Kidney epithelial cell (primary cell): ENCODE measurements at regions not wholly inside any gene's neighbourhood (a gene's known extent, or its start where the extent isn't known, plus 50 kb on each side); places are given as distances from the start of the nearest gene placed in this dataset.
A peak's percentile ranks its signal among the peaks of the same experiment; 100 is the strongest.

Experiments used
- DNase-seq: peaks from one replicate; pipeline ENCODE4 v3.0.0-alpha.2; 2010; ENCODE audit warnings: low read depth
- H3K27me3 ChIP-seq: 2 replicates; pipeline ENCODE4 v1.6.0; 2011; ENCODE audit warnings: low read length; ENCODE audit not compliant: control insufficient read depth, insufficient read depth
- H3K36me3 ChIP-seq: 2 replicates; pipeline ENCODE4 v1.5.1; 2011; ENCODE audit warnings: low read length; ENCODE audit not compliant: control insufficient read depth, insufficient read depth
- H3K4me3 ChIP-seq: 2 replicates; pipeline ENCODE4 v1.5.1; 2011; ENCODE audit warnings: low read depth, mild to moderate bottlenecking, control low read depth, low read length
- CTCF ChIP-seq: IDR thresholded peaks from 2 replicates; pipeline ENCODE4 v1.5.1; 2011; ENCODE audit warnings: mild to moderate bottlenecking, moderate library complexity, low read length, control low read depth, inconsistent platforms; ENCODE audit not compliant: insufficient read depth, poor library complexity, severe bottlenecking

DNA sequence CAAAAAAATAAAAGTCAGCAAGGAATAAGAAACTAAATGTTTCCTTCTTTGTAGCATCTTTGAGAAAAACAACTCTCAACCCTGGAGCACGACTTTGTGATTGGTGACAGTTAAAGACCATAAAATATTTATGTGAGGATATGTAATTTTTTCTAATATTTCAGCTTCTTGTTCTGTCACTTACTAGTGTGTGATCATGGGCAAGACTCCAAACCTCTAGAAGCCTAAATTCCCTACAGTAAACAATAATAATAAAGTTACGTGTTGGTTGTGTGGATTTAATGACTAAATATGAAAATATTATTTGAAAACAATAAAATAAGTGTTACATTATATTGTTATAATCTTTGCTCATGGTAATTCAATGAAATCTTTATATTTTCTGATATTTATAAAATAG, 735.6 kb upstream of the MARCKS start:
- no peak for TF ChIP-seq CTCF
- H3K27me3 ChIP-seq: no peaks in the 10 kb centered on the region
- no peak overlapping the region for H3K4me3 ChIP-seq
- DNase-seq: no peak
- no peaks in the 10 kb centered on the region for H3K36me3 ChIP-seq

- peak; percentile 92 for DNase-seq
- H3K27me3 ChIP-seq: no peaks in the 10 kb centered on the region
- H3K36me3 ChIP-seq: no peaks in the 10 kb centered on the region
- no peak overlapping the region for H3K4me3 ChIP-seq
- TF ChIP-seq CTCF: peak; percentile 67
Observed at GRCh38 chr6:113122060-113122459, 735.1 kb upstream of the MARCKS start.

GRCh38 chr6:113125626-113126025, 731.5 kb upstream of the MARCKS start:
- TF ChIP-seq CTCF: no peak
- DNase-seq: no peak
- Histone ChIP-seq H3K4me3 (no peak overlapping the region), H3K36me3 (no peaks in the 10 kb centered on the region), H3K27me3 (no peaks in the 10 kb centered on the region)

GRCh38 chr6:113127786-113128419, 729.2 kb upstream of the MARCKS start:
- DNase-seq: no peak
- no peak for TF ChIP-seq CTCF
- H3K27me3 ChIP-seq: no peaks in the 10 kb centered on the region
- H3K4me3 ChIP-seq: no peak overlapping the region
- no peaks in the 10 kb centered on the region for H3K36me3 ChIP-seq

DNA sequence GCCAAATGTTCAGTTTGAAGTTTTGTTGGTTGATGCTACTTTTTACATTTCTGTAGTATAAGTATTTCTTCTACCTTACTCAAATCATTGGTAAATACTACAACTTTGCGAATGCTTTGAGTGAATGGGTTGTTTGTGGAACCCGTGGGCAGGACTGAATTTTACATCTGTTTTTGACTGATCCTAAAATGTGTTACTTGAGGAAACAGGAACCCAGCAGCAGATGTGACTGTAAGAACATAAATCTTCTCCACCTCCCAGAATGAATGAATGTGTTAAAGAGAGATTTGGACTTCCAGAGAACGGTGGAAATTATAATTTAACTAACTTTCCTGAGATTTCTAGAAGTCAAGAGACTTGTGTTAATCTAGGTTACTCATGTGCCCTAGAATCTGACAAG, 728.5 kb upstream of the MARCKS start:
- no peak for DNase-seq
- no peaks in the 10 kb centered on the region for H3K36me3 ChIP-seq
- no peaks in the 10 kb centered on the region for H3K27me3 ChIP-seq
- no peak overlapping the region for H3K4me3 ChIP-seq
- TF ChIP-seq CTCF: no peak

- H3K4me3 ChIP-seq: no peak overlapping the region
- H3K27me3 ChIP-seq: no peaks in the 10 kb centered on the region
- TF ChIP-seq CTCF: no peak
- DNase-seq: no peak
- H3K36me3 ChIP-seq: no peaks in the 10 kb centered on the region
Observed at GRCh38 chr6:113129991-113130390, 727.2 kb upstream of the MARCKS start.
